Upper lobe of right lung (tissue), 1 donor: ENCODE measurements at regions not wholly inside any gene's neighbourhood (a gene's known extent, or its start where the extent isn't known, plus 50 kb on each side); places are given as distances from the start of the nearest gene placed in this dataset.
"Not testable (repeated sequence)": the region's sequence is repeated elsewhere in the genome, so short reads cannot be mapped to it uniquely, and the experiment has no call there.

Experiments
- ATAC-seq: fragments of 200-7000 bp; cut with Tn5 transposase; one replicate; pipeline ENCODE4 v1.9.1; 2020; ENCODE audit warnings: mild to moderate bottlenecking, moderate library complexity
- DNase-seq: peaks from one replicate; pipeline ENCODE4 v3.0.0-alpha.2; 2020
- H3K27ac ChIP-seq: fragments of 200-600 bp; one replicate; pipeline ENCODE4 v1.8.0; 2022
- H3K27me3 ChIP-seq: fragments of 200-600 bp; one replicate; pipeline ENCODE4 v1.8.0; 2022; ENCODE audit warnings: mild to moderate bottlenecking
- H3K36me3 ChIP-seq: fragments of 200-600 bp; one replicate; pipeline ENCODE4 v1.8.0; 2022
- H3K4me1 ChIP-seq: fragments of 200-600 bp; one replicate; pipeline ENCODE4 v1.8.0; 2022
- H3K4me3 ChIP-seq: fragments of 200-600 bp; one replicate; pipeline ENCODE4 v1.8.0; 2022; ENCODE audit warnings: mild to moderate bottlenecking
- H3K9me3 ChIP-seq: fragments of 200-600 bp; one replicate; pipeline ENCODE4 v1.8.0; 2022
- intact Hi-C: fragments of 100-400 bp; cut with DNase I; formaldehyde crosslinking; loops from one replicate; pipeline ENCODE4 v1.11.0; 2022
- donor health status: DM: no; HTN: yes; CAD: no; lungs with severe emphysema.

DNA sequence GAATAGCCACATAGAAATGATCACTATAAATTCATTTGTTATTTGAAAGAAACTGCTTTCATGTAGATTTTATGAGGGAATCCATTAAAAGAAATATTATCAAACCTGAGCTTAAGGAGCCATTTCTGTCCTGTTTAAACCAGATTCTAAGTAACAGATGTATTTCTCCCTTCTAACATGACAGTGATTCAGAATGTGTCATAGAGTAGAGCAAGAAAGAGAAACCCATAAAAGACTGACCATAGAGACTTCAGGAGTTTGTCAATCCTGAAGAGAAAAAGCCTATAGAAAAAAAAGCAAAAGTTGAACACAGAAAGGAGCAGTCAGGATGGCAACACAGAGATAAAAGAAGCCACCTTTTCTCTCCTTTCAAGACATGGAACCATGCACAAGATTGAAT lies 390.6 kb downstream of the PRIM2 start:
- H3K27ac ChIP-seq, H3K9me3 ChIP-seq, H3K4me1 ChIP-seq, ATAC-seq, H3K4me3 ChIP-seq, DNase-seq, H3K27me3 ChIP-seq, H3K36me3 ChIP-seq, intact Hi-C loops: not testable (repeated sequence)

DNA sequence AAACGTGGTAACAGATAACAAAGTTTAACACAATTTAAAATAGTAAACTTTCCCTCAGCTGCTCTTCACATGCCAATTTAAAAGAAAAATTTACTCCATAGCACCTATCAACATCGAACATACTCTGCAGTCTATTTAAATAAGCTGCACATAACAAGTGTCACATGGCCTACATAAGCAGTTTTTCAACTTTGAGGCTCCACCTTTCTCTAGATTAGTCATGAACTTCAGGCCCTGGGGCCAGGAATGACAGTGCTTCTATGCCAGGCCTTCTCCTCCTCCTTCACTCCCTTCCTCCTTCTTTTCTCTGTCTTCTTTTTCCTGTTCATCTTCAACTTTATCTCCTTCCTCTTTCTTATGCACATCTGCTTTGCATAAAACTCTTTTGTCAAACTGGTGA lies 405.1 kb downstream of the PRIM2 start:
- DNase-seq, ATAC-seq, H3K4me1 ChIP-seq, H3K27me3 ChIP-seq, H3K36me3 ChIP-seq, H3K4me3 ChIP-seq, intact Hi-C loops, H3K9me3 ChIP-seq, H3K27ac ChIP-seq: not testable (repeated sequence)

DNA sequence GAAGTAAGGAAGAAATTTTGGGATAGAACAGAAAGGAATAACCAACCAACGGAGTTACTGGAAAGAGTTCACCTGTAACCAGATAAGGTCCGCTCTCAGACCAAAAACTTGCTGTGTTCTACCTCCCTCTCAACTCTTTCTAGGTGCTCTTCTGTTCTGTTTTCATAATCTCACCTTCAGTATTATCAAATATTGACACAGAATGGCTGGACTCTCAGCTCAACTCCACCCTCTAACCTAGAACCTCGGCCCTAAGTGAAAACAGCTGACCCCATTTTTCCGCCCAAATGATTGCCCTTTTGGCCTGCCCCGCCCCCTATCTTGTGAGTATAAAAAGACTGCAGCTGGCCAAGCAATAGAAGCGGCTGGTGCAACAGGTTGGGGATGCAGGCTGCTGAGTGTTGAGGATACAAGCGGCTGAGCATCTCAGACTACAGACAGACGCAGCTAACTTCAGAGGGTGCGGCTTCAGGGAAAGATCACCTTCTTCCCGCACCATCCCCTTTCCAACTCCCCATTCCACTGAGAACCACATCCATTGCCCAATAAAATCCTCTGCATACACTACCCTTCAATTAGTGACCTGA lies 406.5 kb downstream of the PRIM2 start:
- ATAC-seq, H3K36me3 ChIP-seq, intact Hi-C loops: not testable (repeated sequence)

DNA sequence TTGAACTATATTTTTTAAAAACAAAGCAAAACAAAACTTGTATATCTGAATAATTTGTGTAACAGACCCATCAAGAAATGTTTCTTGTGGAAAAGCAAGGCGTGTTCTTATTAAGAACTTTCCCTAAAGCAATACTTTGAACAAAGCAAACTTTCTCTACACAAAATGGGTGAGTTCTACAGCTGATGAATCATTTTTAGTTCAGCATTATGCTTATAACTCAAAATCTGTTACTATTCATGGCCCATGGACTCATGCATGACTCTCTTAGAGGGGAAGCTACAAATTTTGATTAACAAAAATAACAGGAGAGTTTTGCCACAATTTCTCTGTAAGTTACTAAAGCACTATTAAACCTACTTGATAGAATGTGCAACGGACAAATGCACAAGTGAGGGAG lies 412.0 kb downstream of the PRIM2 start:
- H3K27ac ChIP-seq, ATAC-seq, H3K27me3 ChIP-seq, intact Hi-C loops, H3K4me3 ChIP-seq, H3K4me1 ChIP-seq, H3K9me3 ChIP-seq, DNase-seq, H3K36me3 ChIP-seq: not testable (repeated sequence)

More for the DNA sequence above, 406.5 kb downstream of the PRIM2 start:
- H3K27me3 ChIP-seq, H3K9me3 ChIP-seq, H3K27ac ChIP-seq, H3K4me3 ChIP-seq, DNase-seq, H3K4me1 ChIP-seq: not testable (repeated sequence)

DNA sequence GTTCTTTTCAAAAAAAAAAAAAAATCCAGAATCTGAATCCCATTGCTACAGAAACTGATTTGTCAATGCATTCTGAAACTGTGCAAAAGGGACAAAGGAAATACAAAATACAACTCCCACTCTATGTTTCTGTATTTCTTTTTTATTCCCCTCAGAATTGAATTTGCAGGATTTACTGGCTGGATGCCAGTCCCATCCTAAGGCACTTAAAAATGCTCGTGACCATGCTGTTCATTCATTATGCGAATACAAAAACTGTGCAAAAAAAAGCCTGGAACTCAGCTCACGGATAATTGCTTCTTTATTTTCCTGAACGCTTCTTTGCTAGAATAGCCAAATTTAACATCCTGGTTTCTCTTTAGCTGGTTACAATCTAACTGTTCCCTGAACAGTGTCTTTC lies 413.3 kb downstream of the PRIM2 start:
- H3K27me3 ChIP-seq, H3K9me3 ChIP-seq, H3K4me1 ChIP-seq, H3K27ac ChIP-seq, H3K4me3 ChIP-seq, ATAC-seq, DNase-seq, H3K36me3 ChIP-seq, intact Hi-C loops: not testable (repeated sequence)

DNA sequence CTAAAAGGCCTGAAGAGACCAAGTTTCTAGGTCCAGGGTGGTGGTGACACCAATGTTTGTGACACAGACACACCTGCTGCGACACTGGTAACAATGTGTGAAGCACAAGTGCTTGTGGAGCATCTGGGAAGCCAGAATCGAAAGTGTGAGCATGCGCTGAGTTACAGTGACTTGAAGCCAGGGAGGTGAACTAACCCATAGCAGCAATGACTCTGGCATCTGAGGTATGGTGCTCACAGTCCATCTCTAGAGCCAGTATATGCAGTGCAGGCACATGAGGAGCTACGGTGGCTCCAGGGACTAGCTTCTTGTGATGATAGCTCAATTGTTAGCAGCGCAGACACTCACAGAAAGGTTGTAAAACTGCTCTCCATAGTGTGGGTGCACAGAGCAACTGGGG lies 430.3 kb downstream of the PRIM2 start:
- H3K9me3 ChIP-seq, H3K4me3 ChIP-seq, intact Hi-C loops, H3K27me3 ChIP-seq, DNase-seq, H3K27ac ChIP-seq, H3K36me3 ChIP-seq, ATAC-seq, H3K4me1 ChIP-seq: not testable (repeated sequence)

DNA sequence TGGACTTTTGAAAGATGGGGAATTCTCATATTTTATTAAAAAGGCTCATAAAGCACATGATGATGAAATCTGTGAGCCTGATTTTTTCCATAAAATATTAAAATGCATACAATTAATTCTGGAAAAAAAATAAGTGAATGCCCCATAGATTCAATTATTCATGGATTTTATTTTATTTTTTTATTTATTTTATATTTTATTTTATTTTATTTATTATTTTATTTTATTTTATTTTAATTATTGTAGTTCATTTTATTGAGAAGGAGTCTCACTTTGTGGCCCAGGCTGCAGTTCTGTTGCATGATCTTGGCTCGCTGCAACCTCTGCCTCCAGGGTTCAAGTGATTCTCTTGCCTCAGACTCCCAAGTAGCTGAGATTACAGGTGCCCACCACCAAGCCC lies 442.4 kb downstream of the PRIM2 start:
- intact Hi-C loops: not testable (repeated sequence)

DNA sequence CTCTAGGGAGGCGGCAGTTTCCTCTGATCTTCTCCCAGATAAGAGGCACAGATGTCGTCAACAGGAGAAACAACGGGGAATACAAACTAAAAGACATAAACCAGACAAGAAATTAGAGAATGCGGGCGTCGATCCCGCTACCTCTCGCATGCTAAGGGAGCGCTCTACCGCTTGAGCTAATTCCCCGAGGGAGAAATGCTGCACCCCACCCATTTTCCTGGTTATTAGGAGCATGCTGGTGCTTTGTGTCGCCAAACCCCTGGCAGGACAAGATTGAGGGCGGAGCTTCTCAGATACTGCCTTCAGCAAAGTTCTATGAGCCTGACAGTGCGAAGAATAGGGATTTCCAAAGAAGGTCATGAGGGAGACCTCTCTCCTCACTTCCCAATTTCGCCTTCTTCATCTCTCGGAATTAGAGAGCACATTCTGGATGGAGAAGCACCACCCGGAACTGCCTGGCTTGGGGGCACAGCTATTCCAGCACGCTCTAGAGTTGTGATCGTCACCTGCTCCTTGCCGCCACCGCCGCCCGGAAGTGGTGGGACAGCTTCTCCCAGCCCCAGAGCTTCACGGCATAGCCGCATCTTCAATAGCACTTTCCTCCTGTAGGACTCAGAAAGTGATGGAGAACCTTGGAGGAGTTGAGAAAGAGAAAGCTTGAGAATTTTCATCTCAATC lies 475.4 kb downstream of the PRIM2 start:
- H3K4me1 ChIP-seq, H3K36me3 ChIP-seq, H3K9me3 ChIP-seq, H3K27ac ChIP-seq, H3K27me3 ChIP-seq, ATAC-seq, intact Hi-C loops, H3K4me3 ChIP-seq, DNase-seq: not testable (repeated sequence)

More for the DNA sequence above, 442.4 kb downstream of the PRIM2 start:
- not testable (repeated sequence) for H3K4me3 ChIP-seq, H3K27ac ChIP-seq, DNase-seq, ATAC-seq, H3K9me3 ChIP-seq, H3K36me3 ChIP-seq, H3K4me1 ChIP-seq, H3K27me3 ChIP-seq

DNA sequence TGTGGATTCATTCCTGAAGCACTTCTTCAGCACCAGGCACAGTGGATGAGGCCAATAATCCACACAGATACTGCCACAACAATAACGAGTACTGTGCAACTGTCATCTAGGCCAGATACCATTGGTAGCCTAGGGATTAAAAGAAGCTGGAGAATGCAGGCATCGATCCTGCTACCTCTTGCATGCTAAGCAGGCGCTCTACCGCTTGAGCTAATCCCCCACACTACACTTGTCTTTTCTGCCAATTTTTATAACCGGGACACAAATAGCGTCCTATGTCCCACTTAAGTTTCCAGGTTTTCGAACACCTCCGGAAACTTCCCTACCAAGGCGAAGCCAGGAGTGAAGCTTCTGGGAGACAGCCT lies 475.9 kb downstream of the PRIM2 start:
- H3K4me1 ChIP-seq, H3K9me3 ChIP-seq, H3K4me3 ChIP-seq, H3K27ac ChIP-seq, intact Hi-C loops, H3K27me3 ChIP-seq, DNase-seq, H3K36me3 ChIP-seq, ATAC-seq: not testable (repeated sequence)

DNA sequence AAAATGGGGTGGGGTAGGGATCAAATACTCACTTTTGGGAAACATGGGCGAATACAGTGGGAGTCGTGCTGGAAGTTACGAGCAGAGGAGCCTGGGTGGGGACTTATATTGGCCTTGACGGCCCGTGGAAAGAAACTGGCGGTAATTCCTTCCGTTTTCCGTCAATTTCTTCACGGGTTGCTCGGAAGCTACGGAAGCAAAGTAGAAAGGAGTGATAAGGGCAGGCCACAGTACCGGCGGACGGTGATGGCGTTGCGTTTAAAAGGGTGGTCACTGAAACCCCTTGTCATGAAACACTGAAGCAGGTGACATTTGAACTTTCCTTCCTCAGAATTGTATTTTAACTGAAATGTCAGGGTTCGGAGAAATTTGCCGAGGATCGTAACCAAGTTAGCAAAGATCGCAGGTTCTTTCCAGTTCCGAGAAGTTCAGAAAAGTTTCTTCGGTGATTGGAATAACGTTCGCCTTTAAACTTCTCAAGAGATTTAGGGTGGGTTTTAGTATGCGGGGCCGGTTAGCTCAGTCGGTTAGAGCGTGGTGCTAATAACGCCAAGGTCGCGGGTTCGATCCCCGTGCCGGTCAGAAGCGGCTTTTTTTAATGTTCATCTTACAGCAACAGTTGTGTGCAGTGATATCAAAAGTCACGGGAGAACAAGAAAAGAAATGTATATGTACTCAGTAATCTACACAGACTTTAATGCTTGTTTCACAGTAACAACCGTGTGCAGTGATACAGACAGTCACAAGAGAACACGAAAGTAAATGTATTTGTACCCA lies 482.5 kb downstream of the PRIM2 start:
- intact Hi-C loops, H3K4me1 ChIP-seq, ATAC-seq, H3K27me3 ChIP-seq, H3K27ac ChIP-seq, DNase-seq, H3K36me3 ChIP-seq, H3K9me3 ChIP-seq, H3K4me3 ChIP-seq: not testable (repeated sequence)

DNA sequence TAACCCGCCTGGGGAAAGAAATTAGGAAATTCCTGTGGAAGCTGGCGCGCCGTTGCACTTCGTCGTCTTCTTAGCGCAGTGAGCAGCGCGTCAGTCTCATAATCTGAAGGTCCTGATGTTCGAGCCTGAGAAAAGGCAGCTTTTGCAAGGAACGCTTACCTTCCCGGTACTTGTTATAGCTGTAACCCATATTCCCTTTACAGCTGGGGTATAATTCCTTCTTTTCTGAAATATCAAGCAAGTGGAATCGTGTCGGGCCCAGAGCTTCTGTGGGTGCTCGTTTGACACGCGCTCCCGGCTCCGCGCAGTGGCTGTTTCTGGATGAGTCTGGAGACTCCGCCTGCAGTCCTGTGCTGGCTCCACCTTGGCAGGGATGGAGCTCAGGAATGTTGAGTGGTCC lies 491.2 kb downstream of the PRIM2 start:
- H3K36me3 ChIP-seq, DNase-seq, H3K4me3 ChIP-seq, intact Hi-C loops, H3K27ac ChIP-seq, ATAC-seq, H3K9me3 ChIP-seq, H3K4me1 ChIP-seq, H3K27me3 ChIP-seq: not testable (repeated sequence)

DNA sequence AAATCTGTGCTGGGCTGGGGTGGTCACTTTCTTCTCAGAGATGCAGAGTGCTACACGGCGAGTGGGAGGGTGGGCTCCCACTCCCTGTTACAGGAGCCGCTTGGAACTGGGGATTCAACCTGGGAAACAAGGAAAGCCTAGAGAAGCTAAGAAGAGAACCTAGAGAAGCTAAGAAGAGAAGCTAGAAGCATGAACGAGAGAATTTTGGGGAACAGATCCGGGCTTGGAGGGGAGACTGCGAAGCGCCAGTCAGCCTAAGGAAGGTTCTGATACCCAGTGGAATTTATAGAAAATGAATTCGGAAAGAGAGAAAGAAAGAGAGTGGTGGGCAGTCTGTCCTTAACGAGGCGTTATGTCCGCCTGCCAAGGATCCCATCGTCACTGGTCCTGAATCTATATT lies 492.0 kb downstream of the PRIM2 start:
- H3K27ac ChIP-seq, H3K36me3 ChIP-seq, ATAC-seq, H3K9me3 ChIP-seq, DNase-seq, H3K4me3 ChIP-seq, H3K4me1 ChIP-seq, intact Hi-C loops, H3K27me3 ChIP-seq: not testable (repeated sequence)

DNA sequence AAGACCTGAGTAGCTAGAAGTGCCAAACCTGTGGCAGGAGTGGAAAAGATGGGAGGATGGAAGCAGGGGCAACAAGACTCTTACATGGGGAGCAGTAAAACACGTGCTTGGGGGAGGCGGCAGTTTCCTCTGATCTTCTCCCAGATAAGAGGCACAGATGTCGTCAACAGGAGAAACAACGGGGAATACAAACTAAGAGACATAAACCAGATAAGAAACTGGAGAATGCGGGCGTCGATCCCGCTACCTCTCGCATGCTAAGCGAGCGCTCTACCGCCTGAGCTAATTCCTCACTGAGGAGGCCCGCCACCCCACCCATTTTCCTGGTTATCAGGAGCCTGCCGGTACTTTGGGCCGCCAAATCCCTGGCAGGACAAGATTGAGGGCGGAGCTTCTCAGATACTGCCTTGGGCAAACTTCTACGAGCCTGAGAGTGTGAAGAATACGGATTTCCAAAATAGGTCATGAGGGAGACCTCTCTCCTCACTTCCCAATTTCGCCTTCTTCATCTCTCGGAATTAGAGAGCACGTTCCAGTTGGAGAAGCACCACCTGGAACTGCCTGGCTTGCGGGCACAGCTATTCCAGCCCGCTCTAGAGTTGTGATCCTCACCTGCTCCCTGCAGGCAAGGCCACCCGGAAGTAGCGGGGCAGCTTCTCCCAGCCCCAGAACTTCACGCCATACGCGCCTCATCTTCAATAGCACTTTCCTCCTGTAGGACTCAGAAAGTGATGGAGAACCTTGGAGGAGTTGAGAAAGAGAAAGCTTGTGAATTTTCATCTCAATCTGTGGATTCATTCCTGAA lies 496.0 kb downstream of the PRIM2 start:
- H3K4me3 ChIP-seq, DNase-seq, ATAC-seq, H3K4me1 ChIP-seq, intact Hi-C loops, H3K36me3 ChIP-seq, H3K27me3 ChIP-seq, H3K27ac ChIP-seq, H3K9me3 ChIP-seq: not testable (repeated sequence)

DNA sequence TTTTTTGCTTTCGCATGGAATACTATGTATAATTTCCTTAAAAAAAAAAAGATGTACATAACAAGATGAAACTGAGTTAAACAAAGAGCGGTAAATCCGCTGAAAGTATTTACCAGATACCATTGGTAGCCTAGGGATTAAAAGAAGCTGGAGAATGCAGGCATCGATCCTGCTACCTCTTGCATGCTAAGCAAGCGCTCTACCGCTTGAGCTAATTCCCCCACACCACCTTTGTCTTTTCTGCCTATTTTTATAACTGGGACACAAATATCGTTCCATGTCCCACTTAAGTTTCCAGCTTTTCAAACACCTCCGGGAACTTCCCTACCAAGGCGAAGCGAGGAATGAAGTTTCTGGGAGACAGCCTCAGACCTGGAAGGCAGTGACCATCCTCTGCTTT lies 498.4 kb downstream of the PRIM2 start:
- H3K27me3 ChIP-seq, DNase-seq, ATAC-seq, H3K27ac ChIP-seq, H3K4me1 ChIP-seq, H3K4me3 ChIP-seq, intact Hi-C loops, H3K36me3 ChIP-seq, H3K9me3 ChIP-seq: not testable (repeated sequence)
